Liver (tissue), 3 donors: ENCODE measurements at regions not wholly inside any gene's neighbourhood (a gene's known extent, or its start where the extent isn't known, plus 50 kb on each side); places are given as distances from the start of the nearest gene placed in this dataset.

Experiments
- EGR1 ChIP-seq, 2 donors: IDR thresholded peaks; 2 replicates each; pipeline ENCODE4 v1.6.1; 2016 to 2018; ENCODE audit warnings: antibody characterized with exemption in 2 of 2, low read depth in 2 of 2
- GABPA ChIP-seq, 2 donors: IDR thresholded peaks in 1 of 2; conservative IDR thresholded peaks in 1 of 2; 2 replicates each; pipeline ENCODE4 v1.6.1; 2016; ENCODE audit warnings: antibody characterized with exemption in 2 of 2, mild to moderate bottlenecking in 1 of 2, moderate library complexity in 1 of 2
- JUND ChIP-seq, 2 donors: IDR thresholded peaks; 2 replicates each; pipeline ENCODE4 v1.6.1; 2016; ENCODE audit warnings: antibody characterized with exemption in 2 of 2
- RAD21 ChIP-seq, 2 donors: IDR thresholded peaks; 2 replicates each; pipeline ENCODE4 v1.6.1; 2016; ENCODE audit warnings: antibody characterized with exemption in 2 of 2, mild to moderate bottlenecking in 2 of 2
- SP1 ChIP-seq: IDR thresholded peaks from 2 replicates; pipeline ENCODE4 v1.6.1; 2018; ENCODE audit warnings: antibody characterized with exemption, mild to moderate bottlenecking
- TAF1 ChIP-seq: conservative IDR thresholded peaks from 2 replicates; pipeline ENCODE4 v1.6.1; 2016; ENCODE audit warnings: antibody characterized with exemption, mild to moderate bottlenecking
- TF ChIP-seq, protein P1 (sequence below): IDR thresholded peaks from 2 replicates; pipeline ENCODE4 v1.6.1; 2016; ENCODE audit warnings: antibody characterized with exemption
- TF ChIP-seq, protein P2 (sequence below): IDR thresholded peaks from 2 replicates; pipeline ENCODE4 v1.6.1; 2016; ENCODE audit warnings: antibody characterized with exemption, mild to moderate bottlenecking
- TF ChIP-seq, protein P3 (sequence below): fragments of 150-350 bp; IDR thresholded peaks from 2 replicates; pipeline ENCODE4 v1.5.1; 2017; ENCODE audit warnings: improper control_type of control experiment, low read depth, low read length; ENCODE audit not compliant: missing input control
- donor health status: healthy.
- donor health status: healthy.

DNA sequence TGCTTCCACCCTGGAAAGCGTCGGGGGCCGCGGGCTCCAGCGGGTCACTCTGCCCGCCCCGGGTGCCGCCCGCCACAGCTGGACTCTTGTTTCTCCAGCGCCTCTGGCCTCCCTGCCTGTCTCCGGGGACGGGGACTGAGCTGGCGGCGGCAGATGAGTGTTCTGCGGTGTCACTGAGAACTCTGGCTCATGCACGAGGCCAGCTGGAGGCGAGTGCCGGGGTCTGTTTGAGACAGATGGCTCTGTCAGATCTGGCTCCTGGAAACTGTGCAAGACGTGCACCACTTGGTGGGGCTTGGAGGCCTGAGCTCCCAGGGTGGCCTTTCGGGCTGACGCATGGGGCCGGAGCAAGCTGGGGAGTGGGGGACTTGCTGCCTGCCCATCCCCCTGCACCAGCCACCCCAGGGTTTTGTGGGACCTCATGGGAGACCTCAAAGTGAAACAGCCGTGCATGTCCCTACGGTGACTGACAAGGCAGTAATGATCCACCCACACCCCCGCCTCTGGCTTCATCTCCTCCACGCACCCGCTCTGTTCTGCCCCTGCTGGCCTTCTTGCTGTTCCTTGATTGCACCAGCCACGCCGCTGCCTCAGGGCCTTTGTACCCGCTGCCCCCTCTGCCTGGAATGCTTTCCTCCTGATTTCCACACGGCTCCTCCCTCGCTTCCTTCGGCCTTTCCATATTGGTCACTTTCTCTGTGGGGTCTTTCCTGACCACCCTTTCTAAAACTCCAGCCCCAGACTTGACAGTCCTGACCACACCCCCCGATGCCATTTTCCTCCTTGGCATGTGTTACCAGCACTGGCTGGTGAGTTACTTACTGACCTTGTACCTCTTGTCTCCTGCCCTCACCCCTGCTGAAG, 174.9 kb upstream of the CIBAR2 start:
- TF ChIP-seq, protein P1, sequence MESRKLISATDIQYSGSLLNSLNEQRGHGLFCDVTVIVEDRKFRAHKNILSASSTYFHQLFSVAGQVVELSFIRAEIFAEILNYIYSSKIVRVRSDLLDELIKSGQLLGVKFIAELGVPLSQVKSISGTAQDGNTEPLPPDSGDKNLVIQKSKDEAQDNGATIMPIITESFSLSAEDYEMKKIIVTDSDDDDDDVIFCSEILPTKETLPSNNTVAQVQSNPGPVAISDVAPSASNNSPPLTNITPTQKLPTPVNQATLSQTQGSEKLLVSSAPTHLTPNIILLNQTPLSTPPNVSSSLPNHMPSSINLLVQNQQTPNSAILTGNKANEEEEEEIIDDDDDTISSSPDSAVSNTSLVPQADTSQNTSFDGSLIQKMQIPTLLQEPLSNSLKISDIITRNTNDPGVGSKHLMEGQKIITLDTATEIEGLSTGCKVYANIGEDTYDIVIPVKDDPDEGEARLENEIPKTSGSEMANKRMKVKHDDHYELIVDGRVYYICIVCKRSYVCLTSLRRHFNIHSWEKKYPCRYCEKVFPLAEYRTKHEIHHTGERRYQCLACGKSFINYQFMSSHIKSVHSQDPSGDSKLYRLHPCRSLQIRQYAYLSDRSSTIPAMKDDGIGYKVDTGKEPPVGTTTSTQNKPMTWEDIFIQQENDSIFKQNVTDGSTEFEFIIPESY: no peak
- TF ChIP-seq EGR1 (IDR thresholded peaks at IDR 0.05; ENCODE audit: low read depth in 2 of 2): no peak
- TF ChIP-seq, protein P2, sequence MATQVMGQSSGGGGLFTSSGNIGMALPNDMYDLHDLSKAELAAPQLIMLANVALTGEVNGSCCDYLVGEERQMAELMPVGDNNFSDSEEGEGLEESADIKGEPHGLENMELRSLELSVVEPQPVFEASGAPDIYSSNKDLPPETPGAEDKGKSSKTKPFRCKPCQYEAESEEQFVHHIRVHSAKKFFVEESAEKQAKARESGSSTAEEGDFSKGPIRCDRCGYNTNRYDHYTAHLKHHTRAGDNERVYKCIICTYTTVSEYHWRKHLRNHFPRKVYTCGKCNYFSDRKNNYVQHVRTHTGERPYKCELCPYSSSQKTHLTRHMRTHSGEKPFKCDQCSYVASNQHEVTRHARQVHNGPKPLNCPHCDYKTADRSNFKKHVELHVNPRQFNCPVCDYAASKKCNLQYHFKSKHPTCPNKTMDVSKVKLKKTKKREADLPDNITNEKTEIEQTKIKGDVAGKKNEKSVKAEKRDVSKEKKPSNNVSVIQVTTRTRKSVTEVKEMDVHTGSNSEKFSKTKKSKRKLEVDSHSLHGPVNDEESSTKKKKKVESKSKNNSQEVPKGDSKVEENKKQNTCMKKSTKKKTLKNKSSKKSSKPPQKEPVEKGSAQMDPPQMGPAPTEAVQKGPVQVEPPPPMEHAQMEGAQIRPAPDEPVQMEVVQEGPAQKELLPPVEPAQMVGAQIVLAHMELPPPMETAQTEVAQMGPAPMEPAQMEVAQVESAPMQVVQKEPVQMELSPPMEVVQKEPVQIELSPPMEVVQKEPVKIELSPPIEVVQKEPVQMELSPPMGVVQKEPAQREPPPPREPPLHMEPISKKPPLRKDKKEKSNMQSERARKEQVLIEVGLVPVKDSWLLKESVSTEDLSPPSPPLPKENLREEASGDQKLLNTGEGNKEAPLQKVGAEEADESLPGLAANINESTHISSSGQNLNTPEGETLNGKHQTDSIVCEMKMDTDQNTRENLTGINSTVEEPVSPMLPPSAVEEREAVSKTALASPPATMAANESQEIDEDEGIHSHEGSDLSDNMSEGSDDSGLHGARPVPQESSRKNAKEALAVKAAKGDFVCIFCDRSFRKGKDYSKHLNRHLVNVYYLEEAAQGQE: no peak
- TF ChIP-seq, protein P3, sequence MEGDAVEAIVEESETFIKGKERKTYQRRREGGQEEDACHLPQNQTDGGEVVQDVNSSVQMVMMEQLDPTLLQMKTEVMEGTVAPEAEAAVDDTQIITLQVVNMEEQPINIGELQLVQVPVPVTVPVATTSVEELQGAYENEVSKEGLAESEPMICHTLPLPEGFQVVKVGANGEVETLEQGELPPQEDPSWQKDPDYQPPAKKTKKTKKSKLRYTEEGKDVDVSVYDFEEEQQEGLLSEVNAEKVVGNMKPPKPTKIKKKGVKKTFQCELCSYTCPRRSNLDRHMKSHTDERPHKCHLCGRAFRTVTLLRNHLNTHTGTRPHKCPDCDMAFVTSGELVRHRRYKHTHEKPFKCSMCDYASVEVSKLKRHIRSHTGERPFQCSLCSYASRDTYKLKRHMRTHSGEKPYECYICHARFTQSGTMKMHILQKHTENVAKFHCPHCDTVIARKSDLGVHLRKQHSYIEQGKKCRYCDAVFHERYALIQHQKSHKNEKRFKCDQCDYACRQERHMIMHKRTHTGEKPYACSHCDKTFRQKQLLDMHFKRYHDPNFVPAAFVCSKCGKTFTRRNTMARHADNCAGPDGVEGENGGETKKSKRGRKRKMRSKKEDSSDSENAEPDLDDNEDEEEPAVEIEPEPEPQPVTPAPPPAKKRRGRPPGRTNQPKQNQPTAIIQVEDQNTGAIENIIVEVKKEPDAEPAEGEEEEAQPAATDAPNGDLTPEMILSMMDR: no peak
- no peak for TF ChIP-seq RAD21 (IDR thresholded peaks at IDR 0.05)
- TF ChIP-seq JUND (IDR thresholded peaks at IDR 0.05): no peak
- TF ChIP-seq GABPA (IDR thresholded peaks at IDR 0.05 in 1 of 2, conservative IDR thresholded peaks at IDR 0.05 in 1 of 2): no peak
- no peak for TF ChIP-seq SP1
- no peak for TF ChIP-seq TAF1
